Peyer's patch (tissue), 4 donors: ENCODE measurements at regions not wholly inside any gene's neighbourhood (a gene's known extent, or its start where the extent isn't known, plus 50 kb on each side); places are given as distances from the start of the nearest gene placed in this dataset.

Source experiments
- DNase-seq, 3 donors: peaks; one replicate each; pipeline ENCODE4 v3.0.0-alpha.2; 2017 to 2019
- H3K27ac ChIP-seq, 4 donors: fragments of 200-600 bp; sonication (generic); one replicate each; pipeline ENCODE4 v1.5.1; 2016 to 2019
- H3K27me3 ChIP-seq, 2 donors: fragments of 200-600 bp; sonication (generic); one replicate each; pipeline ENCODE4 v1.5.1; 2019
- H3K36me3 ChIP-seq, 3 donors: fragments of 200-600 bp; sonication (generic); one replicate each; pipeline ENCODE4 v1.5.1; 2016 to 2019
- H3K4me1 ChIP-seq, 4 donors: fragments of 200-600 bp; sonication (generic); one replicate each; pipeline ENCODE4 v1.5.1; 2016 to 2019
- H3K4me3 ChIP-seq, 4 donors: fragments of 200-600 bp; sonication (generic); 1 replicate in 3 of 4; 2 replicates in 1 of 4; pipeline ENCODE4 v1.5.1; 2016 to 2019; ENCODE audit warnings: mild to moderate bottlenecking in 1 of 4
- H3K9me3 ChIP-seq, 4 donors: fragments of 200-600 bp; sonication (generic); one replicate each; pipeline ENCODE4 v1.5.1; 2016 to 2019; ENCODE audit warnings: mild to moderate bottlenecking in 1 of 4
- POLR2A ChIP-seq, 2 donors: fragments of 450-650 bp; IDR thresholded peaks; one replicate each; pipeline ENCODE4 v1.5.1; 2017; ENCODE audit warnings: antibody characterized with exemption in 2 of 2, mild to moderate bottlenecking in 2 of 2, moderate library complexity in 2 of 2
- TF ChIP-seq, protein P1 (sequence below), 6 experiments: fragments of 450-650 bp in 4 of 6; fragments of 200-600 bp in 2 of 6; sonication (generic) in 1 of 6; IDR thresholded peaks; one replicate each; pipeline ENCODE4 v1.5.1; 2017 to 2019; ENCODE audit warnings: antibody characterized with exemption in 6 of 6, mild to moderate bottlenecking in 3 of 6, moderate library complexity in 1 of 6

DNA sequence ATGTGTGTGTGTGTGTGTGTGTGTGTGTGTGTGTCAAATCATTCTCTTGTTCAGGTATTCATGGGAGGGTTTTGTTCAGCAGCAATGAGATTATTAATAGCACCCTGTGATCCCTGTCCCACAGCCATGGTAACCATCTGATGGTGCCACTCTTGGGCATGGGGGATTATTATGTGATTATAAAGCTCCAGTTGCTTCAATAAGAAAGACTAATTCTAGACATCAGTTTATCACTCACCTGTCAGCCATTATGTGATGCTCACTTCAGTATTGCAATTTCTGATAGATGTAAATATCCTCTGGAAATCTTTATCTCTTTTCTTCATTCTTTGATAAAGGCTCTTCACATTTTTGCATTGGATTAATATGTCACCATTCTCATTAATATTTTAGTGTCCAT, 145.9 kb upstream of the POU1F1 start:
- no peak overlapping the region for H3K27ac ChIP-seq
- no peak for DNase-seq
- no peaks in the 10 kb centered on the region for H3K4me1 ChIP-seq
- no peaks in the 10 kb centered on the region for H3K27me3 ChIP-seq
- H3K36me3 ChIP-seq = no peaks in the 10 kb centered on the region
- no peak overlapping the region for H3K4me3 ChIP-seq
- TF ChIP-seq, protein P1, sequence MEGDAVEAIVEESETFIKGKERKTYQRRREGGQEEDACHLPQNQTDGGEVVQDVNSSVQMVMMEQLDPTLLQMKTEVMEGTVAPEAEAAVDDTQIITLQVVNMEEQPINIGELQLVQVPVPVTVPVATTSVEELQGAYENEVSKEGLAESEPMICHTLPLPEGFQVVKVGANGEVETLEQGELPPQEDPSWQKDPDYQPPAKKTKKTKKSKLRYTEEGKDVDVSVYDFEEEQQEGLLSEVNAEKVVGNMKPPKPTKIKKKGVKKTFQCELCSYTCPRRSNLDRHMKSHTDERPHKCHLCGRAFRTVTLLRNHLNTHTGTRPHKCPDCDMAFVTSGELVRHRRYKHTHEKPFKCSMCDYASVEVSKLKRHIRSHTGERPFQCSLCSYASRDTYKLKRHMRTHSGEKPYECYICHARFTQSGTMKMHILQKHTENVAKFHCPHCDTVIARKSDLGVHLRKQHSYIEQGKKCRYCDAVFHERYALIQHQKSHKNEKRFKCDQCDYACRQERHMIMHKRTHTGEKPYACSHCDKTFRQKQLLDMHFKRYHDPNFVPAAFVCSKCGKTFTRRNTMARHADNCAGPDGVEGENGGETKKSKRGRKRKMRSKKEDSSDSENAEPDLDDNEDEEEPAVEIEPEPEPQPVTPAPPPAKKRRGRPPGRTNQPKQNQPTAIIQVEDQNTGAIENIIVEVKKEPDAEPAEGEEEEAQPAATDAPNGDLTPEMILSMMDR (IDR thresholded peaks at IDR 0.05) = no peak
- TF ChIP-seq POLR2A (IDR thresholded peaks at IDR 0.05) = no peak
- no peaks in the 10 kb centered on the region for H3K9me3 ChIP-seq

DNA sequence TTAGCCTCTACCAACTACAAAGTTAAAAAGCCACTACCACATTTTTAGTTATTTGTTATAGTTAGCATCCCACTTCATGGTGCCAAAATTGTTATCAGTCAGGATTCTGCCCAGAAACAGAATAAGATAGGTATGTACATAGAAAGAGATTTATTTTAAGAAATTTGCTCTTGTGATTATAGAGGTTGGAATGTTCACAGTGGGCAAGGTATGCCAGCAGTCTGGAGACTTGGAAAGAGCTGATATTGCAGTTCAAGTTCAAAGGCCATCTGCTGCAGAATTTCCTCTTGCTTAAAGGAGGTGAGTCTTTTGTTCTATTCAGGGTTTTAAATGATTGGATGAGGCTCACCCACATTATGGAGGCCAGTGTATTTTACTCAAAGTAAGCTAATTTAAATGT, 143.8 kb upstream of the POU1F1 start:
- Histone ChIP-seq H3K9me3 (no peaks in the 10 kb centered on the region), H3K4me1 (no peaks in the 10 kb centered on the region), H3K36me3 (no peaks in the 10 kb centered on the region), H3K27me3 (no peaks in the 10 kb centered on the region), H3K27ac (no peak overlapping the region), H3K4me3 (no peak overlapping the region)
- no peak for DNase-seq
- no peak for TF ChIP-seq POLR2A (IDR thresholded peaks at IDR 0.05)
- TF ChIP-seq, protein P1 (IDR thresholded peaks at IDR 0.05) = no peak

DNA sequence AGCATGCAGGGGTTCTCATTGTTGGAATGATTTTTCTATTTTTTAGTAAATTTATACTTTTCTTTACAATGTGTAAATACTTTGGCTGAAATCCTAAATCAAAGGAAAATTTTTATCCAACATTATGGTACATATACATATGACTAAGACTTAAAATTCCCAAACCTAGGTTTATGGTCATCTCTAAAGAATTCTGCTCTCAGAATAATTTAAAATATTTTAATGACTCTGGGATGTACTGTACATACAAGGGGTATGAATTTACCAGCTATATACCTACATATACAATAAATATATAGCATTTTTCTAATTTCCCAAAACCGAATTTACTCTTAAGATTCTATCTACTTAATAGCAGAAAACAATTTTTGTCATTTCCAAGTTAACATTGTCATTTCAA, 137.9 kb upstream of the POU1F1 start:
- Histone ChIP-seq H3K27ac (no peak overlapping the region), H3K27me3 (no peaks in the 10 kb centered on the region), H3K9me3 (no peaks in the 10 kb centered on the region), H3K36me3 (no peaks in the 10 kb centered on the region), H3K4me1 (no peaks in the 10 kb centered on the region), H3K4me3 (no peak overlapping the region)
- DNase-seq = no peak
- TF ChIP-seq POLR2A (IDR thresholded peaks at IDR 0.05) = no peak

DNA sequence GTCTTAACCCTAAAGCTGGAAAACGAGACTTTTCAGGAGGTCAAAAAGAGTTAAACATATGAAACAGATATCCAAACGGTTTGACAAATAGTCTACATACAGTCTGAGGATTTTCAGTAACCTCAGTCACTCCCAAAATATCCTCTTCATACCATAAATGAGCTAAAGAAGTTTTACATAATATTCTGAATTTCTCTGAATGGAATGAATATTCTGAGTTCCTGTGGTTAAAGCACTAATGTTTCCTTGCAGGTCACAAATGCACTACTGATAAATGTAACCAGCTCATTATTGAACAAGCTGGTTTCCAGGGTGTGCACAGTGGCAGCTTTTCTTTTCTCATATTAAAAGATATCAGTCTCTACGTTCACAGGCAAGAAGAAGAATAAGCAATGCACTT, 137.4 kb upstream of the POU1F1 start:
- Histone ChIP-seq H3K9me3 (no peaks in the 10 kb centered on the region), H3K4me1 (no peaks in the 10 kb centered on the region), H3K4me3 (no peak overlapping the region), H3K27me3 (no peaks in the 10 kb centered on the region), H3K27ac (no peak overlapping the region), H3K36me3 (no peaks in the 10 kb centered on the region)
- DNase-seq = no peak
- no peak for TF ChIP-seq POLR2A (IDR thresholded peaks at IDR 0.05)
- TF ChIP-seq, protein P1 (IDR thresholded peaks at IDR 0.05) = no peak

DNA sequence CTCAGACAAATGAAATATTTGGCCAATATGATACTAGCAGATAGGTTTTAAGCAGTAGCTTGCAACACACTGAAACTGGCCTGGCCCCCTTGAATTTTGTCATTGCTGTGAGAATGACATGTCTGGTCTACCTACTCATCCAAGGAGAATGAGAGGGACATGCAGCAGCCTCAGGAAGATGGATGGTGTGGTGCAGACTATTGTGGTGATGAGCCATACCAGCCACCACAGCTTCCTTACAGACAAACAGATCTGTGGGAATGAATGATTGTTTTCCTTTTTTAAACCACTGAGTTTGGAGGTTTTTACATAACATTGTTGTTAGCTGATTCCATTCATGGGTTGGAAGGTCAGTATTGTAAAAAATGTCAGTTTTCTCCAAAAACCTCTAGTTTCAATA, 133.7 kb upstream of the POU1F1 start:
- Histone ChIP-seq H3K36me3 (no peaks in the 10 kb centered on the region), H3K9me3 (no peaks in the 10 kb centered on the region), H3K27me3 (no peaks in the 10 kb centered on the region), H3K4me1 (no peaks in the 10 kb centered on the region), H3K27ac (no peak overlapping the region), H3K4me3 (no peak overlapping the region)
- no peak for DNase-seq
- TF ChIP-seq, protein P1 (IDR thresholded peaks at IDR 0.05) = no peak
- no peak for TF ChIP-seq POLR2A (IDR thresholded peaks at IDR 0.05)

DNA sequence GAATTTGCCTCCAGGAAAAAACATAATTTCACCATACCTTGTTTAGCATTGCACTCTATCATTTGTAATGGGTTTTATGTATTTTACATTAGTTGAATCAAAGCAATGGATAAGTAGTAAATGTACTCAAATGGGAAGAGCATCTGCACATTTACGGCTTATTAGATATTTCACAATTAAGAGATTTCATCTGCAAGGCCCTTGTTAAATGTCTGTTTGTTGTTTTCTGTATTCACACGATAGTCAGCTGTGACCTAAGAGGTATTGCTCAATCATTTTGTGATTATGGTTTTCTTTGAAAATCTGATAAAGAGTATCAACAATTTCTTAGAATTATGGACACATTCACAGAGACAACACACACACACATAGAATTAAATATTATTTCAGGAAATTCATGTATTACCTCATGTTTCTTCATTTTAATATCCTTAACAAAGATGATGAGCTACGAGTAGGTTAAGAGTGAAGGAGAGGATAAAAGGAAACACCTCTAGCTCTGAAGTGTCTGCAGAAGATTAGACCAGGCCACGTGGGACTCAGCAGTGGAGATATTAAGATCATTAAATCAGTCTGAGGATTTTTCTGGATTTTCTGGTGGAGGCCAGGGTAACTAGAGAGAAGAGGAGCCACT, 121.9 kb upstream of the POU1F1 start:
- H3K4me1 ChIP-seq = no peaks in the 10 kb centered on the region

More for the DNA sequence above, 121.9 kb upstream of the POU1F1 start:
- no peak for DNase-seq
- Histone ChIP-seq H3K36me3 (no peaks in the 10 kb centered on the region), H3K4me3 (no peak overlapping the region), H3K27me3 (no peaks in the 10 kb centered on the region), H3K9me3 (no peaks in the 10 kb centered on the region), H3K27ac (no peak overlapping the region)
- TF ChIP-seq, protein P1 (IDR thresholded peaks at IDR 0.05) = no peak
- TF ChIP-seq POLR2A (IDR thresholded peaks at IDR 0.05) = no peak
